HFFc6 (cell line): ENCODE measurements at regions not wholly inside any gene's neighbourhood (a gene's known extent, or its start where the extent isn't known, plus 50 kb on each side); places are given as distances from the start of the nearest gene placed in this dataset.
A peak's percentile ranks its signal among the peaks of the same experiment; 100 is the strongest.
"Not testable (repeated sequence)": the region's sequence is repeated elsewhere in the genome, so short reads cannot be mapped to it uniquely, and the experiment has no call there.

ENCODE experiments used
- DNase-seq: peaks from one replicate; pipeline ENCODE4 v3.0.0-alpha.2; 2018
- H3K27ac Mint-ChIP-seq: 2 replicates; pipeline ENCODE4 v1.8.0; 2020; ENCODE audit warnings: mild to moderate bottlenecking, mixed read lengths
- H3K27me3 Mint-ChIP-seq: 2 replicates; pipeline ENCODE4 v1.8.0; 2021; ENCODE audit warnings: mild to moderate bottlenecking, moderate library complexity, mixed read lengths; ENCODE audit not compliant: insufficient read depth
- H3K36me3 Mint-ChIP-seq: 2 replicates; pipeline ENCODE4 v1.8.0; 2021; ENCODE audit warnings: low read depth, mixed read lengths
- H3K4me1 Mint-ChIP-seq: 2 replicates; pipeline ENCODE4 v1.8.0; 2020; ENCODE audit warnings: low read depth, mixed read lengths
- H3K4me3 Mint-ChIP-seq: 2 replicates; pipeline ENCODE4 v1.8.0; 2020; ENCODE audit warnings: mild to moderate bottlenecking, moderate library complexity, mixed read lengths
- H3K9me3 Mint-ChIP-seq: 2 replicates; pipeline ENCODE4 v1.8.0; 2020; ENCODE audit warnings: mild to moderate bottlenecking, mixed read lengths
- CTCF ChIP-seq: fragments of 200-600 bp; sonication (generic); IDR thresholded peaks from 2 replicates; pipeline ENCODE4 v1.5.0; 2021; ENCODE audit warnings: antibody characterized with exemption, mild to moderate bottlenecking

DNA sequence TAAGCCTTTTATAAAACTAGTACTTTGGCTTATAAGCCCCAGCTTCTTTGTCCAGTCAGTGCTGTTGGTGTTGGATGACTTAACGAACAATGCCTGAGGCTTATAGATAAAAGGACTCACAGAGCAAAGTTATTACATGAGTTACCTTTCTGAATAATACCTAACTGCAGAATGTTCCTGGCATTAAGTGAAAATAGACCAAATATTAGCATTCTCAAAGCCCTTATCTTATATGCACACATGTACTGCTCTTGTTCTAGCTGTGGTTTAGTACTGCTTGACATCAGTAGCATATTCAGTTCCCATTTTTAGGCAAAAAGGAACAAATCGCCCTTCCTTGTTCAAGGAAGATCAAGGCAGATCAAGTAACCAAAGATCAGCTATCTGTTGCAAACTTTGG, 131.6 kb downstream of the ZNF330 start:
- H3K4me1 Mint-ChIP-seq, result peaks cover 71% of the 10 kb centered on the region

GRCh38 chr4:141352909-141353525, 132.3 kb downstream of the ZNF330 start:
- peak; percentile 58 for DNase-seq
- Mint-ChIP-seq H3K27ac (peak overlapping the region; percentile 92), H3K9me3 (peaks cover 13% of the 10 kb centered on the region), H3K36me3 (peaks cover 13% of the 10 kb centered on the region), H3K4me1 (peaks cover 64% of the 10 kb centered on the region), H3K27me3 (no peaks in the 10 kb centered on the region), H3K4me3 (peak overlapping the region; percentile 65)
- TF ChIP-seq CTCF, result no peak

More for the DNA sequence above, 131.6 kb downstream of the ZNF330 start:
- peaks cover 13% of the 10 kb centered on the region for H3K9me3 Mint-ChIP-seq
- peaks cover 13% of the 10 kb centered on the region for H3K36me3 Mint-ChIP-seq
- peak overlapping the region; percentile 65 for H3K4me3 Mint-ChIP-seq
- H3K27ac Mint-ChIP-seq, result peak overlapping the region; percentile 92
- H3K27me3 Mint-ChIP-seq, result no peaks in the 10 kb centered on the region
- no peak for TF ChIP-seq CTCF
- no peak for DNase-seq

DNA sequence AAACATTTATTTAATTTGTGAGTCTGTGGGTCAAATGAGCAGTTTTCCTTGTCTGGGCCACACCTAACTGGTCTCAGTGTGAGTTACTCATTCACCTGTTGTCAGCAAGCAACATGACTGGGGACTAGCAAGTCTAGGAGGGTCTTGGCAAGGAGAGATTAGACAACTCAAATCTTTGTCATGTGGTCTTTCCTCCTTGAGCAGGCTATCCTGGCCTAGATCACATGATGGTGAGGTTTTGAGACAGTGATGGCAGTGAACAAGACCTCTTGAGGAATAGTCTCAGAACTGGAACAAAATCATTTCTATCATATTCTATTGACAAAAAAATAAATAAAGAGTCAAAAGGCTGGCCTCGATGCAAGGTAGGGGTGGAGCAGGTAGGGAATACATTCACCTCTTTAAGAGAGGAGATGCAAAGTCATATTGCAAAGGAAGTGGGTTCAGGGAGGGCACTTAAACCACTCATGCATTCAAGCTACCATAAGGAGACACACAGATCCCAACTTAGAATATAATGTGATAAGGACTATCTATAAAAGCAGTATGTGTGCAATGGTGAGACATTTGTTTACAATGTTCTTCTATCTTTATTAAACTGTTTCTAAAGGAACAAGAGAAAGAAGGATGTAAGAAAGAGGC, 135.7 kb downstream of the ZNF330 start:
- no peak for DNase-seq
- Mint-ChIP-seq H3K27ac (no peak overlapping the region), H3K36me3 (peaks cover 18% of the 10 kb centered on the region), H3K4me1 (peaks cover 30% of the 10 kb centered on the region), H3K4me3 (no peak overlapping the region), H3K9me3 (peaks cover 19% of the 10 kb centered on the region), H3K27me3 (no peaks in the 10 kb centered on the region)
- no peak for TF ChIP-seq CTCF

DNA sequence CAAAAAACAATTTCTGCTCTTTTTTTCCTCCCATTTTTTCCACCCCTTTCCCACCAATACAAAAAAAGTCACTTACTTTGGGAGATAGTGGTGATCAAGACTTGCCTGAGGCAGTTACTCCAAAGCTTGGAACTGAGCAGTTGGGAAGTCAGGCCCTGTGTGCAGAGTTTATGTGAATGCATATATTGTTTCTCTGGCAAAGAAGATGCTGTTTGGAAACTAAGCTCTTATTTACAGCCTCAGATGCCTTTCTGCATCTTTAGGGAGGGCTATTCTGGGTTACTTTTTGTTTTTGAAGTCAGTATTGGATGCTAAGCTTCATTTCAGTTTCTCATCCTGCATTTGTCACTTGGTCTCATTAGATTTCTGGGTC, 136.3 kb downstream of the ZNF330 start:
- peaks cover 25% of the 10 kb centered on the region for H3K4me1 Mint-ChIP-seq
- no peak for TF ChIP-seq CTCF

DNA sequence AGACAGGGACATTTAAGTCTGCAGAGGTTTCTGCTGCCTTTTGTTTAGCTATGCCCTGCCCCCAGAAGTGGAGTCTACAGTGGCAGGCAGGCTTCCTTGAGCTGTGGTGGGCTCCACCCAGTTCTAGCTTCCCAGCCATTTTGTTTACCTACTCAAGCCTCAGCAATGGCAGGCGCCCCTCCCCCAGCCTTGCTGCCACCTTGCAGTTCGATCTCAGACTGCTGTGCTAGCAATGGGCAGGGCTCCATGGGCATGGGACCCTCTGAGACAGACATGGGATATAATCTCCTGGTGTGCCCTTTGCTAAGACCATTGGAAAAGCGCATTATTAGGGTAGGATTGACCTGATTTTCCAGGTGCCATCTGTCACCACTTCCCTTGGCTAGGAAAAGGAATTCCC, 147.5 kb downstream of the ZNF330 start:
- H3K4me3 Mint-ChIP-seq, H3K27me3 Mint-ChIP-seq, DNase-seq, H3K4me1 Mint-ChIP-seq, H3K27ac Mint-ChIP-seq: not testable (repeated sequence)
- Mint-ChIP-seq H3K36me3 (peaks cover 10% of the 10 kb centered on the region), H3K9me3 (peaks cover 11% of the 10 kb centered on the region)

More for the DNA sequence above, 136.3 kb downstream of the ZNF330 start:
- DNase-seq, result no peak
- Mint-ChIP-seq H3K9me3 (peaks cover 19% of the 10 kb centered on the region), H3K4me3 (no peak overlapping the region), H3K27me3 (no peaks in the 10 kb centered on the region), H3K27ac (no peak overlapping the region), H3K36me3 (peaks cover 18% of the 10 kb centered on the region)

- no peak for TF ChIP-seq CTCF
- Mint-ChIP-seq H3K27ac (no peak overlapping the region), H3K9me3 (peaks cover 8% of the 10 kb centered on the region), H3K36me3 (peaks cover 10% of the 10 kb centered on the region), H3K4me3 (no peak overlapping the region), H3K27me3 (no peaks in the 10 kb centered on the region), H3K4me1 (peaks cover 19% of the 10 kb centered on the region)
- DNase-seq, result no peak
Observed at GRCh38 chr4:141371206-141371605, 150.5 kb downstream of the ZNF330 start.
